H1 (cell line): ENCODE measurements at regions not wholly inside any gene's neighbourhood (a gene's known extent, or its start where the extent isn't known, plus 50 kb on each side); places are given as distances from the start of the nearest gene placed in this dataset.

ENCODE experiments used
- CTCF ChIA-PET: fragments of 300-600 bp; sonication (Branson Sonifier 250); formaldehyde crosslinking; loops from one replicate; lab custom pipeline; 2021; ENCODE audit not compliant: partially characterized antibody; lab: Charles Lee
- POLR2A ChIA-PET: fragments of 300-600 bp; sonication (Branson Sonifier 250); formaldehyde crosslinking; loops from one replicate; lab custom pipeline; 2021; ENCODE audit warnings: inconsistent platforms; ENCODE audit not compliant: partially characterized antibody; lab: Charles Lee
- DNase-seq, 2 experiments: peaks; one replicate each; pipeline versions ENCODE4 v3.0.0 to v3.0.0-alpha.2; 2010 to 2022; ENCODE audit warnings: low spot score in 2 of 2, low read depth in 1 of 2, mixed read lengths in 1 of 2
- FAIRE-seq: peaks from 2 replicates; lab custom pipeline; 2011; peaks lifted over from hg19 to GRCh38; lab: Jason Lieb, UNC
- H2AFZ ChIP-seq: 2 replicates; pipeline ENCODE4 v1.8.1; 2012; ENCODE audit warnings: low read length, inconsistent platforms
- H2AK5ac ChIP-seq: 2 replicates; pipeline ENCODE4 v1.6.1; 2013; ENCODE audit warnings: low read depth, low read length
- H2BK120ac ChIP-seq: replicated peaks from 2 replicates; pipeline ENCODE3; 2013; ENCODE audit warnings: low read depth, low read length, inconsistent platforms
- H2BK12ac ChIP-seq: 2 replicates; pipeline ENCODE4 v1.6.1; 2013; ENCODE audit warnings: low read depth, low read length
- H2BK15ac ChIP-seq: 2 replicates; pipeline ENCODE4 v1.6.1; 2013; ENCODE audit warnings: low read length
- H2BK20ac ChIP-seq: 2 replicates; pipeline ENCODE4 v1.6.1; 2013; ENCODE audit warnings: low read length
- H2BK5ac ChIP-seq: 2 replicates; pipeline ENCODE4 v1.6.1; 2013; ENCODE audit warnings: low read depth, low read length
- H3K14ac ChIP-seq: 2 replicates; pipeline ENCODE4 v1.6.1; 2013; ENCODE audit warnings: inconsistent platforms; ENCODE audit not compliant: insufficient read length
- H3K18ac ChIP-seq: 2 replicates; pipeline ENCODE4 v1.6.1; 2013; ENCODE audit warnings: low read length; ENCODE audit errors: extremely low read depth
- H3K23ac ChIP-seq: 2 replicates; pipeline ENCODE4 v1.6.1; 2013; ENCODE audit warnings: inconsistent platforms; ENCODE audit not compliant: insufficient read length
- H3K23me2 ChIP-seq: 2 replicates; pipeline ENCODE4 v1.6.1; 2013; ENCODE audit warnings: low read depth, low read length
- H3K27ac ChIP-seq: 2 replicates; pipeline ENCODE4 v1.6.1; 2011; ENCODE audit warnings: low read depth, low read length, inconsistent platforms
- H3K27me3 ChIP-seq, 4 experiments: replicated peaks in 1 of 4; 1 replicate in 1 of 4; 2 replicates in 3 of 4; pipeline versions ENCODE4 v1.6.1 to v1.8.1; 2011 to 2013; ENCODE audit warnings: low read length in 3 of 4, mild to moderate bottlenecking in 3 of 4, inconsistent platforms in 2 of 4, mixed read lengths in 2 of 4, moderate library complexity in 1 of 4; ENCODE audit not compliant: control insufficient read depth in 3 of 4, insufficient read depth in 3 of 4; ENCODE audit errors: extremely low read depth in 1 of 4
- H3K36me3 ChIP-seq, 4 experiments: 2 replicates each; pipeline versions ENCODE4 v1.6.1 to v1.8.1; 2011 to 2013; ENCODE audit warnings: mild to moderate bottlenecking in 4 of 4, low read length in 3 of 4, moderate library complexity in 2 of 4, control low read depth in 1 of 4, inconsistent platforms in 1 of 4; ENCODE audit not compliant: insufficient read depth in 4 of 4, control insufficient read depth in 2 of 4
- H3K4ac ChIP-seq: replicated peaks from 2 replicates; pipeline ENCODE3; 2013; ENCODE audit warnings: low read length, low read depth, mixed read lengths, inconsistent platforms; ENCODE audit not compliant: insufficient read length
- H3K4me1 ChIP-seq, 4 experiments: replicated peaks in 1 of 4; 1 replicate in 1 of 4; 2 replicates in 3 of 4; pipeline versions ENCODE4 v1.6.1 to v1.8.1; 2011 to 2013; ENCODE audit warnings: low read length in 3 of 4, inconsistent platforms in 2 of 4, mixed read lengths in 1 of 4; ENCODE audit not compliant: insufficient read depth in 4 of 4, control insufficient read depth in 3 of 4
- H3K4me2 ChIP-seq, 2 experiments: 2 replicates each; pipeline versions ENCODE4 v1.6.1 to v1.8.1; 2011 to 2013; ENCODE audit warnings: low read depth in 2 of 2, low read length in 2 of 2, control low read depth in 1 of 2, inconsistent platforms in 1 of 2, mild to moderate bottlenecking in 1 of 2; ENCODE audit not compliant: insufficient read depth in 1 of 2
- H3K4me3 ChIP-seq, 4 experiments: fragments of 200-600, 300-600 bp in 1 of 4; sonication (generic), shearing (Covaris generic), sonication (Bioruptor Twin) in 1 of 4; 2 replicates each; pipeline versions ENCODE4 v1.5.1 to v1.8.1; 2011 to 2016; ENCODE audit warnings: low read length in 4 of 4, low read depth in 3 of 4, control low read depth in 2 of 4, inconsistent platforms in 2 of 4, mild to moderate bottlenecking in 2 of 4, mixed read lengths in 1 of 4, moderate library complexity in 1 of 4; ENCODE audit not compliant: insufficient read depth in 2 of 4; ENCODE audit errors: extremely low read depth in 1 of 4
- H3K56ac ChIP-seq: replicated peaks from 2 replicates; pipeline ENCODE3; 2013; ENCODE audit warnings: low read depth, mild to moderate bottlenecking, mixed read lengths, low read length, inconsistent platforms; ENCODE audit not compliant: insufficient read length
- H3K79me1 ChIP-seq: 2 replicates; pipeline ENCODE4 v1.6.1; 2013; ENCODE audit warnings: low read depth, low read length, control low read depth
- H3K79me2 ChIP-seq, 2 experiments: 2 replicates each; pipeline versions ENCODE4 v1.6.1 to v1.8.1; 2012 to 2013; ENCODE audit warnings: low read length in 2 of 2, mild to moderate bottlenecking in 2 of 2, inconsistent platforms in 1 of 2; ENCODE audit not compliant: insufficient read depth in 2 of 2, control insufficient read depth in 1 of 2
- H3K9ac ChIP-seq, 4 experiments: replicated peaks in 1 of 4; 1 replicate in 1 of 4; 2 replicates in 3 of 4; pipeline versions ENCODE4 v1.6.1 to v1.8.1; 2011 to 2013; ENCODE audit warnings: low read depth in 3 of 4, low read length in 3 of 4, control low read depth in 2 of 4, mild to moderate bottlenecking in 2 of 4, moderate library complexity in 2 of 4, inconsistent platforms in 1 of 4; ENCODE audit errors: extremely low read depth in 1 of 4
- H3K9me3 ChIP-seq, 2 experiments: 2 replicates each; pipeline versions ENCODE4 v1.6.1 to v1.8.1; 2012 to 2013; ENCODE audit warnings: mild to moderate bottlenecking in 2 of 2, moderate library complexity in 2 of 2, control low read depth in 1 of 2, inconsistent platforms in 1 of 2, low read depth in 1 of 2, low read length in 1 of 2, mixed read lengths in 1 of 2; ENCODE audit not compliant: insufficient read depth in 2 of 2
- H4K20me1 ChIP-seq, 2 experiments: replicated peaks in 1 of 2; 2 replicates each; pipeline versions ENCODE3 to v1.8.1; 2011 to 2013; ENCODE audit warnings: inconsistent platforms in 2 of 2, low read length in 2 of 2, mild to moderate bottlenecking in 1 of 2; ENCODE audit not compliant: insufficient read depth in 2 of 2, control insufficient read depth in 1 of 2
- H4K5ac ChIP-seq: 2 replicates; pipeline ENCODE4 v1.6.1; 2013; ENCODE audit warnings: low read length, low read depth, mixed read lengths, inconsistent platforms; ENCODE audit not compliant: insufficient read length
- H4K8ac ChIP-seq: 2 replicates; pipeline ENCODE4 v1.8.0; 2013; ENCODE audit warnings: mild to moderate bottlenecking, moderate library complexity, low read length, inconsistent platforms; ENCODE audit not compliant: insufficient read depth; ENCODE audit errors: extremely low read depth
- H4K91ac ChIP-seq: replicated peaks from 2 replicates; pipeline ENCODE3; 2013; ENCODE audit warnings: low read length, mixed read lengths, inconsistent platforms; ENCODE audit not compliant: insufficient read length
- ATF2 ChIP-seq: IDR thresholded peaks from 2 replicates; pipeline ENCODE4 v1.6.1; 2012; ENCODE audit warnings: low read length, inconsistent platforms
- ATF3 ChIP-seq: IDR thresholded peaks from 2 replicates; pipeline ENCODE4 v1.6.1; 2011; ENCODE audit warnings: low read depth, mild to moderate bottlenecking, low read length; ENCODE audit not compliant: insufficient read depth
- BACH1 ChIP-seq: IDR thresholded peaks from 2 replicates; pipeline ENCODE4 v1.6.1; 2012; ENCODE audit warnings: low read length, improper control_type of control experiment
- CBX8 ChIP-seq: fragments of 300-800, 300-1000 bp; sonication (generic); IDR thresholded peaks from 2 replicates; pipeline ENCODE4 v1.7.1; 2016; ENCODE audit warnings: low read depth, low read length, borderline replicate concordance
- E2F6 ChIP-seq: IDR thresholded peaks from 2 replicates; pipeline ENCODE4 v1.6.1; 2012; ENCODE audit warnings: inconsistent platforms
- KDM5A ChIP-seq: fragments of 200-600 bp; IDR thresholded peaks from 2 replicates; pipeline ENCODE4 v1.7.1; 2012; ENCODE audit warnings: mild to moderate bottlenecking, low read length, inconsistent platforms, mixed read lengths
- RAD21 ChIP-seq, 2 experiments: IDR thresholded peaks in 1 of 2; conservative IDR thresholded peaks in 1 of 2; 2 replicates each; pipeline ENCODE4 v1.6.1; 2011; ENCODE audit warnings: low read depth in 2 of 2, low read length in 2 of 2, improper control_type of control experiment in 1 of 2, inconsistent platforms in 1 of 2, mild to moderate bottlenecking in 1 of 2, moderate library complexity in 1 of 2
- SIX5 ChIP-seq: IDR thresholded peaks from 2 replicates; pipeline ENCODE4 v1.6.1; 2011; ENCODE audit warnings: mild to moderate bottlenecking, low read depth, low read length
- TBP ChIP-seq: IDR thresholded peaks from 2 replicates; pipeline ENCODE4 v1.6.1; 2011; ENCODE audit warnings: low read depth, low read length, improper control_type of control experiment
- WGBS, 2 experiments: shearing (Covaris generic) in 1 of 2; methylation state at CpG; one replicate each; pipeline versions ENCODE4 v1.1.6 to v1.1.7; 2013 to 2015; ENCODE audit warnings: low lambda C conversion rate in 2 of 2, mixed read lengths in 2 of 2, inconsistent platforms in 1 of 2, low coverage in 1 of 2, missing lambda C conversion rate in 1 of 2; ENCODE audit not compliant: insufficient replicate concordance in 2 of 2, insufficient coverage in 1 of 2, insufficient read length in 1 of 2; ENCODE audit errors: extremely low coverage in 1 of 2, missing lambda C conversion rate in 1 of 2; 5-methylcytosine and 5-hydroxymethylcytosine counted together

- H2AFZ ChIP-seq, result peak overlapping the region; percentile 60; the same call in 1 of the 2 replicates
- no peak overlapping the region for H4K5ac ChIP-seq
- no peaks in the 10 kb centered on the region for H3K36me3 ChIP-seq
- peak in 1 of 2 experiments; percentile 55 for DNase-seq
- H3K27me3 ChIP-seq, result no peaks in the 10 kb centered on the region
- no peaks in the 10 kb centered on the region for H3K23me2 ChIP-seq
- H3K23ac ChIP-seq, result no peak overlapping the region
- 50% methylated on average over 15 of the region's 15 CpGs; no CpG with 5 or more reads in 1 of the 2 experiments for WGBS, 2 experiments
- no peak overlapping the region for H3K9ac ChIP-seq
- H4K8ac ChIP-seq, result no peak overlapping the region
- H2BK12ac ChIP-seq, result peak overlapping the region; percentile 86
- no peak overlapping the region for H3K14ac ChIP-seq
- H3K79me1 ChIP-seq, result no peaks in the 10 kb centered on the region
- no peak overlapping the region for H3K4me3 ChIP-seq
- H2BK20ac ChIP-seq, result no peak overlapping the region
- no peaks in the 10 kb centered on the region for H4K20me1 ChIP-seq
- H3K18ac ChIP-seq, result peak overlapping the region; percentile 64
- no peak overlapping the region for H3K56ac ChIP-seq
- FAIRE-seq, result peak; percentile 28
- no peak overlapping the region for H2AK5ac ChIP-seq
- H3K79me2 ChIP-seq, result no peaks in the 10 kb centered on the region
- H3K4me2 ChIP-seq, result peak overlapping the region in 1 of 2 experiments; percentile 8; a peak in 1 of 4 replicates
- no peak overlapping the region for H2BK120ac ChIP-seq
- H3K4me1 ChIP-seq, result peaks cover 0 to 8% (median 4%) of the 10 kb centered on the region in 4 experiments; a peak in 4 of 7 replicates
- H3K4ac ChIP-seq, result no peak overlapping the region
- CTCF ChIA-PET, result interaction anchor here (0.6 to 1.5 kb wide), 8 partner anchors 13 to 841 kb away, joined by 3 to 5 read pairs (median 4); no protein-coding TSS in a partner anchor
- H2BK15ac ChIP-seq, result no peak overlapping the region
- POLR2A ChIA-PET, result no interaction called here
- peak overlapping the region; percentile 89; the same call in 1 of the 2 replicates for H2BK5ac ChIP-seq
- H4K91ac ChIP-seq, result peak overlapping the region; percentile 75
- H3K27ac ChIP-seq, result no peak overlapping the region
- H3K9me3 ChIP-seq, result no peaks in the 10 kb centered on the region
- TF ChIP-seq RAD21 (IDR thresholded peaks at IDR 0.05 in 1 of 2, conservative IDR thresholded peaks at IDR 0.05 in 1 of 2; ENCODE audit: low read depth in 2 of 2, low read length in 2 of 2) (peak; percentile 47; a peak in 3 of 4 replicates), ATF2 (0 out of 2 replicates have a peak, but pooled peaks have one; percentile 32), KDM5A (no peak), CBX8 (no peak), SIX5 (no peak), E2F6 (no peak), ATF3 (no peak), BACH1 (no peak), TBP (no peak)
Measured at GRCh38 chr6:141562186-141562811, 570.4 kb upstream of the GJE1 start.
